GM18511 (cell line): ENCODE measurements at regions not wholly inside any gene's neighbourhood (a gene's known extent, or its start where the extent isn't known, plus 50 kb on each side); places are given as distances from the start of the nearest gene placed in this dataset.

Experiments
- ATAC-seq: cut with Tn5 transposase; IDR thresholded peaks from one replicate; pipeline ENCODE4 v1.9.1; 2021; ENCODE audit warnings: mild to moderate bottlenecking, moderate library complexity; ENCODE audit not compliant: unreplicated experiment

GRCh38 chr4:174122705-174123104 is 160.8 kb downstream of the FBXO8 start:
- ATAC-seq, result no peak

- ATAC-seq, result peak; percentile 78
Measured at GRCh38 chr4:174120446-174121295, 162.8 kb downstream of the FBXO8 start.

GRCh38 chr4:174119830-174120229 is 163.6 kb downstream of the FBXO8 start:
- ATAC-seq, result no peak

GRCh38 chr4:174119051-174119450 is 164.4 kb downstream of the FBXO8 start:
- ATAC-seq, result no peak

- ATAC-seq, result no peak
Measured at GRCh38 chr4:174118171-174118570, 165.3 kb downstream of the FBXO8 start.

GRCh38 chr4:174117445-174117844 is 166.0 kb downstream of the FBXO8 start:
- ATAC-seq, result no peak

GRCh38 chr4:174116021-174116420 is 167.4 kb downstream of the FBXO8 start:
- ATAC-seq, result no peak

- no peak for ATAC-seq
Measured at GRCh38 chr4:174111422-174111821, 172.0 kb downstream of the FBXO8 start.

- no peak for ATAC-seq
Measured at GRCh38 chr4:174110180-174110579, 173.3 kb downstream of the FBXO8 start.

- ATAC-seq, result no peak
Measured at GRCh38 chr4:174107746-174108354, 175.6 kb downstream of the FBXO8 start.

GRCh38 chr4:174105202-174105601 is 178.3 kb downstream of the FBXO8 start:
- ATAC-seq, result no peak

GRCh38 chr4:174100910-174101309 is 182.6 kb downstream of the FBXO8 start:
- ATAC-seq, result no peak

GRCh38 chr4:174099712-174100111 is 183.8 kb downstream of the FBXO8 start:
- no peak for ATAC-seq

GRCh38 chr4:174096999-174097398 is 186.5 kb downstream of the FBXO8 start:
- ATAC-seq, result no peak

GRCh38 chr4:174096456-174096855 is 187.0 kb downstream of the FBXO8 start:
- ATAC-seq, result no peak

GRCh38 chr4:174091130-174091529 is 192.3 kb downstream of the FBXO8 start:
- ATAC-seq, result no peak

- no peak for ATAC-seq
Measured at GRCh38 chr4:174089711-174090110, 193.8 kb downstream of the FBXO8 start.

GRCh38 chr4:174088795-174089194 is 194.7 kb downstream of the FBXO8 start:
- no peak for ATAC-seq

- no peak for ATAC-seq
Measured at GRCh38 chr4:174086829-174087799, 196.4 kb downstream of the FBXO8 start.

GRCh38 chr4:174084981-174085380 is 198.5 kb downstream of the FBXO8 start:
- no peak for ATAC-seq

GRCh38 chr4:174084542-174084941 is 198.9 kb downstream of the FBXO8 start:
- no peak for ATAC-seq
